ENCODE measurements at regions not wholly inside any gene's neighbourhood (a gene's known extent, or its start where the extent isn't known, plus 50 kb on each side); places are given as distances from the start of the nearest gene placed in this dataset.

GRCh38 chr3:7793786-7794185 is 707.8 kb upstream of the LMCD1 start:
- FAIRE-seq (no peak), DNase-seq (ENCODE audit: insufficient read length, low spot score) (no peak)

- FAIRE-seq (no peak), DNase-seq (ENCODE audit: insufficient read length, low spot score) (no peak)
Measured at GRCh38 chr3:7798276-7798675, 703.3 kb upstream of the LMCD1 start.

- DNase-seq (ENCODE audit: insufficient read length, low spot score), result no peak
- FAIRE-seq, result no peak
Measured at GRCh38 chr3:7800006-7800780, 701.4 kb upstream of the LMCD1 start.

DNA sequence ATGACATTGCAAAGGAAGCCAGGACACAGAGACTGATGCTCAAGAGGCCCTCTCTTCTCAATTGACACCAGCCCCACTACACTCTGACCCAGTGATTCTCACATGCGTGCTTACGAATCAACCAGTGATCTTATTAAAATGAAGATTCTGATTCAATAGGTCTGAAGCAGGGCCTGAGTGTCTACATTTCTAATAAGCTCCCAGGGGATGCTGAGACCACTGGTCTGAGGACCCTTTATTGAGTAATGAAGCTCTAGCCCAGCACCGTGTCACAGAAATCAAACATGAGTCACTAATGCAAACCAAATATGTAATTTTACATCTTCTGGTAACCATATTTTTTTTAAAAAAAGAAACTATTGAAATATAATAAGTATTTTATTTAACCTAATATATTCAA is 689.1 kb upstream of the LMCD1 start:
- DNase-seq (ENCODE audit: insufficient read length, low spot score) (no peak), FAIRE-seq (no peak)

GRCh38 chr3:7813365-7813764 is 688.3 kb upstream of the LMCD1 start:
- no peak for DNase-seq (ENCODE audit: insufficient read length, low spot score)
- no peak for FAIRE-seq

GRCh38 chr3:7817239-7817638 is 684.4 kb upstream of the LMCD1 start:
- DNase-seq (ENCODE audit: insufficient read length, low spot score) (no peak), FAIRE-seq (no peak)

GRCh38 chr3:7820969-7821368 is 680.7 kb upstream of the LMCD1 start:
- DNase-seq (ENCODE audit: insufficient read length, low spot score), result no peak
- FAIRE-seq, result no peak

DNA sequence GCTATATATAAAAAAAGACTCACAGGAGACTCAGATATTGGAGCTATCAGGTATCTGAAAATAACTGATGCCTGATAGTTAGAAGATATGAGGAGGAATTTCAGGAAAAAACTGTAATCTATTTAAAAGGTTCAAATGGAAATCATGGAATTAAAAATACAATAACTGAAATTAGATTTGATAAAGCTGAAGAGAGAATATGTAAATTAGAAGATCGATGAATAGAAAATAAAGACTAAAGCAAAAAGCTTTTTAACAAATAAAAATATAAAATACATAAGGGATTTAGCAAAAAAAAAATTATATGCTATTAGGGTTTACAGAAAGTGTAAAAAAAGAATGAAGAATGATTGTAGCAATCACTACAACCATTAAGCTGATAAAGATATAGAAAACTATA is 679.8 kb upstream of the LMCD1 start:
- DNase-seq (ENCODE audit: insufficient read length, low spot score) (no peak), FAIRE-seq (no peak)

DNA sequence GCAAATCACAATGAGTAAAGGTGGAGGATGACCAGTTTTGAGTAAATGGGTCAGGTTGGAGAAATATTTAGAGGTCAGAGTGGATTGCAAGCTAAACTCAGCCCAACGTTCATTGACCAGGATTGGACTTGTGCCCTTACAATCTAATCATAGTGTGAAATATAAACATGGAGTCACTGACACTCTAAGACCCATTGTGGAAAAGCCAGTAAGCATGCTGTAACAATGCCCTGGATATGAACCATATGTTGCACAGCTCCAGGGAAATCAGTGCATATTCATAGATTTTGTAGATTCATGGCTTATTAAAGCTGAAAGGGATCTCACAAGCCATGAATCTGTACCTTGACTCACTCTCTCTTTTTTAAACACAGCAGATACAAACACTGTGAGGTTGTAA is 660.2 kb upstream of the LMCD1 start:
- FAIRE-seq (no peak), DNase-seq (ENCODE audit: insufficient read length, low spot score) (no peak)

DNA sequence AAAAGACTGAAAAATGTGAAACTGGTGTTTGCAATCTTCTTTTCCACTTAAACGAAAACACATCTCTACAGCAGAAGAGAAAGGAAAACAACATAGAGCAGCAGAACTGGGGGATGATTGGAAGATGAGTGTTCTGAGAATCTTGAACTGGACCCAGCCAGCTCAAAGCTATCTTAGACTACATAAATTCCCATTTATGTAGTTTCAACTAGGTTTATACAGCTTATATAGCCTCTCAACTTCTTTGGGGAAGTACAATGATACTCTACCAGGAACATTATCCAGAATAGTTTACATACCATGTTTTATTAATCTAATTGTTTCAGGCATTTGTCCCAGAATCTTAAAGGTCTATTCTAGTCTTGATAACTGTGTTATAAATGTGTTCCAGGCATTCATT is 658.2 kb upstream of the LMCD1 start:
- DNase-seq (ENCODE audit: insufficient read length, low spot score), result no peak
- FAIRE-seq, result no peak

GRCh38 chr3:7847021-7847420 is 654.6 kb upstream of the LMCD1 start:
- FAIRE-seq, result no peak
- DNase-seq (ENCODE audit: insufficient read length, low spot score), result no peak

- FAIRE-seq (no peak), DNase-seq (ENCODE audit: insufficient read length, low spot score) (no peak)
Measured at GRCh38 chr3:7847521-7847920, 654.1 kb upstream of the LMCD1 start.

- no peak for DNase-seq (ENCODE audit: insufficient read length, low spot score)
- FAIRE-seq, result no peak
Measured at GRCh38 chr3:7854266-7854665, 647.4 kb upstream of the LMCD1 start.

- FAIRE-seq (no peak), DNase-seq (ENCODE audit: insufficient read length, low spot score) (no peak)
Measured at GRCh38 chr3:7854721-7855120, 646.9 kb upstream of the LMCD1 start.

DNA sequence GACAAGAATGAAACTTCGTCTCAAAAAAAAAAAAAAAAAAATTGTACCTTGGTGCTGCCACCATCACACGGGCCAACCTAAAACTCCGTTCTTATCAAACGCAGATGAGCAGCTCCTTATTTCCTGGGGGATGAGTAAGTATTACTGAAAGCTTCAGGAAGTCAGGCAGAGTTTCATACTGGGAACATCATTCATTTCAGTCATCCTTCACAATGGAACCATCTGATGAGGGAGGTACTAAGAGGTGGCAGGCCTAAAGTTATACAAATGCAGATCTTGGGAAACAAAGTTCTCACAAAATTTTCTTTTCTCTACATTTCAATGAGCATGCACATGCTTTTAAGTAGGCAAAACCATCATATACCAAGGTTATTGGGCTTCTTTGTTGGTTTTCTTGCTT is 636.0 kb upstream of the LMCD1 start:
- DNase-seq (ENCODE audit: insufficient read length, low spot score) (no peak), FAIRE-seq (no peak)

- FAIRE-seq (no peak), DNase-seq (ENCODE audit: insufficient read length, low spot score) (no peak)
Measured at GRCh38 chr3:7867587-7867986, 634.0 kb upstream of the LMCD1 start.

DNA sequence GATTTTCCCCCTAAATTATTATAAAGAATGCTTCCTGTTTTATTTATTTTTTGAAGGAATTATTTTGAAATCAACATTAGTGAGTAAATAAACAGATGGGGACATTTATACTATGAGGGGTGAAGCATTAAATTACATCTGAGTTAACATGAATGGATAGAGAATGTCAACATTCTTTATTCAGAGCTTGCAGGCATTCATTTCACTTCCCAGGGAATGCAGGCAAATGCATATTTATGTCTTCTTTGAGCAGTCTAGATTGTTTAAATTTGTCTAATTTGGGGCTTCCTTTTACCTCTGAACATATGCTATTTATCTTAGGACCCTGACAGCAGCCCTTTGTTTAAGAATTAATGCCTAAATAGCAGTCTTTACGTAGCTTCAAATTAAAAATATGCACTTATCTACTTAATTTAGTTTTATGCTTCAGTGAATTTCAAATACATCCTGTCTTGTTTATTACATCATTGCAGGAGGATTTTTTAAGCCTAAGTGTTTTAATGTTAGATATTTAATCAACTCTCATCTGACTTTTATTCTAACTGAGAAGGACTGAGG is 630.5 kb upstream of the LMCD1 start:
- FAIRE-seq (no peak), DNase-seq (ENCODE audit: insufficient read length, low spot score) (no peak)

DNA sequence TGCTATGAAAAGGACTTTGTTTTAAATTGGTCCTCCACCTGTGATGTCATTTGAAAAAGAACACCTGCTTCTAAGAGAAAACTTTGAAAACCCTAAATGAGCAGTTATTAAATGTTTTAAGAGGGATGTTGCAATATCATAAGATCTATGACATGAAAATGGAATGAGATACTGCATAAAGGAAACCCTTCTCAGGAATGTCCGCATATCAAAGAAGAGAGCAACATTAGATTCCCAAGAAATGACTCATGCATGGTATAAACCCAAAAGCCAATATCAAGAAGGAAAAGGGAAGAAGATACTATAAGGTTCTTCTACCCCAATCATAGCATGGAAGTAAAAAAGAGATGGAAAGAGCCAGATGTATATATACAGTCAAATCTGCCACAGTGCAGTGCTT is 627.5 kb upstream of the LMCD1 start:
- no peak for DNase-seq (ENCODE audit: insufficient read length, low spot score)
- no peak for FAIRE-seq

- DNase-seq (ENCODE audit: insufficient read length, low spot score), result no peak
- FAIRE-seq, result no peak
Measured at GRCh38 chr3:7875925-7876324, 625.7 kb upstream of the LMCD1 start.

GRCh38 chr3:7876741-7877297 is 624.8 kb upstream of the LMCD1 start:
- DNase-seq (ENCODE audit: insufficient read length, low spot score) (no peak), FAIRE-seq (no peak)

- DNase-seq (ENCODE audit: insufficient read length, low spot score) (no peak), FAIRE-seq (no peak)
Measured at GRCh38 chr3:7877312-7877711, 624.3 kb upstream of the LMCD1 start.

GRCh38 chr3:7879572-7879971 is 622.1 kb upstream of the LMCD1 start:
- no peak for DNase-seq (ENCODE audit: insufficient read length, low spot score)

More at GRCh38 chr3:7879572-7879971, 622.1 kb upstream of the LMCD1 start:
- no peak for FAIRE-seq
